ENCODE measurements at regions not wholly inside any gene's neighbourhood (a gene's known extent, or its start where the extent isn't known, plus 50 kb on each side); places are given as distances from the start of the nearest gene placed in this dataset.

- Histone ChIP-seq H3K23ac (ENCODE audit: low read length) (no peak overlapping the region), H3K4me2 (ENCODE audit: low read length) (no peak overlapping the region), H3K79me1 (ENCODE audit: low read length) (no peaks in the 10 kb centered on the region), H2AK5ac (ENCODE audit: low read length) (no peak overlapping the region), H3K4me3 (ENCODE audit: low read depth, low read length) (no peak overlapping the region), H3K36me3 (ENCODE audit: control insufficient read depth in 1 of 2, insufficient read depth in 2 of 2, low read length in 2 of 2) (no peaks in the 10 kb centered on the region), H3K79me2 (ENCODE audit: control insufficient read depth, insufficient read depth, low read length, poor library complexity) (no peaks in the 10 kb centered on the region), H2AFZ (ENCODE audit: insufficient read depth, low read length, poor library complexity) (no peak overlapping the region), H3K27me3 (ENCODE audit: insufficient read depth, low read length) (no peaks in the 10 kb centered on the region), H4K8ac (ENCODE audit: low read depth, low read length) (no peak overlapping the region), H3K27ac (ENCODE audit: low read depth, low read length) (no peak overlapping the region), H4K91ac (ENCODE audit: low read depth, low read length) (no peak overlapping the region), H4K12ac (ENCODE audit: low read depth, low read length) (no peak overlapping the region), H3K14ac (ENCODE audit: low read length) (no peak overlapping the region), H2BK120ac (ENCODE audit: insufficient read depth, low read length, poor library complexity) (no peak overlapping the region), H2BK5ac (ENCODE audit: low read depth, low read length, poor library complexity) (no peak overlapping the region), H3K18ac (ENCODE audit: low read length) (no peak overlapping the region), H2BK12ac (ENCODE audit: low read length) (no peak overlapping the region), H3K9me3 (ENCODE audit: insufficient read depth, low read depth, low read length) (peaks cover 1% of the 10 kb centered on the region), H3K4me1 (ENCODE audit: control insufficient read depth in 1 of 2, insufficient read depth in 2 of 2, low read length in 2 of 2) (no peaks in the 10 kb centered on the region), H3K4ac (ENCODE audit: low read depth, low read length) (no peak overlapping the region), H3K9ac (ENCODE audit: low read length) (no peak overlapping the region)
- DNase-seq = no peak
- WGBS (ENCODE audit: extremely low coverage, insufficient coverage, insufficient read length) = no CpG with 5 or more reads among the region's 1 CpG
Observed at GRCh38 chr3:39752751-39753150, 56.7 kb upstream of the MYRIP start.

- H3K36me3 ChIP-seq (ENCODE audit: control insufficient read depth in 1 of 2, insufficient read depth in 2 of 2, low read length in 2 of 2) = no peaks in the 10 kb centered on the region
- peaks cover 1% of the 10 kb centered on the region for H3K9me3 ChIP-seq (ENCODE audit: insufficient read depth, low read depth, low read length)
- H3K27me3 ChIP-seq (ENCODE audit: insufficient read depth, low read length) = no peaks in the 10 kb centered on the region
- no peak overlapping the region for H3K4me2 ChIP-seq (ENCODE audit: low read length)
- no peak overlapping the region for H3K4me3 ChIP-seq (ENCODE audit: low read depth, low read length)
- H3K4ac ChIP-seq (ENCODE audit: low read depth, low read length) = no peak overlapping the region
- no peaks in the 10 kb centered on the region for H3K79me2 ChIP-seq (ENCODE audit: control insufficient read depth, insufficient read depth, low read length, poor library complexity)
- no peak for DNase-seq
- no peak overlapping the region for H2BK120ac ChIP-seq (ENCODE audit: insufficient read depth, low read length, poor library complexity)
- no peak overlapping the region for H3K23ac ChIP-seq (ENCODE audit: low read length)
- no peak overlapping the region for H3K9ac ChIP-seq (ENCODE audit: low read length)
- H2AK5ac ChIP-seq (ENCODE audit: low read length) = no peak overlapping the region
- no peak overlapping the region for H4K12ac ChIP-seq (ENCODE audit: low read depth, low read length)
- no peak overlapping the region for H2BK5ac ChIP-seq (ENCODE audit: low read depth, low read length, poor library complexity)
- no peak overlapping the region for H2AFZ ChIP-seq (ENCODE audit: insufficient read depth, low read length, poor library complexity)
- H3K27ac ChIP-seq (ENCODE audit: low read depth, low read length) = no peak overlapping the region
- H4K91ac ChIP-seq (ENCODE audit: low read depth, low read length) = no peak overlapping the region
- no peak overlapping the region for H3K18ac ChIP-seq (ENCODE audit: low read length)
- H4K8ac ChIP-seq (ENCODE audit: low read depth, low read length) = no peak overlapping the region
- H3K4me1 ChIP-seq (ENCODE audit: control insufficient read depth in 1 of 2, insufficient read depth in 2 of 2, low read length in 2 of 2) = no peaks in the 10 kb centered on the region
- H2BK12ac ChIP-seq (ENCODE audit: low read length) = no peak overlapping the region
- no CpG with 5 or more reads among the region's 1 CpG for WGBS (ENCODE audit: extremely low coverage, insufficient coverage, insufficient read length)
- H3K14ac ChIP-seq (ENCODE audit: low read length) = no peak overlapping the region
- no peaks in the 10 kb centered on the region for H3K79me1 ChIP-seq (ENCODE audit: low read length)
Observed at GRCh38 chr3:39753391-39753790, 56.0 kb upstream of the MYRIP start.

DNA sequence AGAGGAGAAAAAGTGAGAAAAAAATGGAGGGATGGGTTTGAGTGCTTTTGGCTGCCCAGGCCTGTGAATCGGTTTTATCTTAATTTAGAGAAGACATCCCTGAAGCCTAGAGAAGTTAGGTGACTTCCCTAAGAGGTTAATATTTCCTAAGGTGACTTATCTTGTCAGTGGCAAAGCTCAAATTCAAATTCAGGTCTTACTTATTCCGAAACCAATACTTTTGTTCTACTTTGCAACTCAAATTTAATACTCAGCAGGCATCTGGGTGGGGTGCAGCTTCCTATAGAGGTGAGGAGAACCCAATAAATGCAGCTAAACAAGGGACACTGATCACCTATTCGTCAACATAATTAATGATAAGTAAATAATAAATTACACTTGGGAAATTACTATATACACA, 54.9 kb upstream of the MYRIP start:
- no peak overlapping the region for H2AK5ac ChIP-seq (ENCODE audit: low read length)
- no peak overlapping the region for H4K8ac ChIP-seq (ENCODE audit: low read depth, low read length)
- H3K36me3 ChIP-seq (ENCODE audit: control insufficient read depth in 1 of 2, insufficient read depth in 2 of 2, low read length in 2 of 2) = no peaks in the 10 kb centered on the region
- no peak overlapping the region for H2BK120ac ChIP-seq (ENCODE audit: insufficient read depth, low read length, poor library complexity)
- no peak overlapping the region for H2BK12ac ChIP-seq (ENCODE audit: low read length)
- H3K79me1 ChIP-seq (ENCODE audit: low read length) = no peaks in the 10 kb centered on the region
- no peak overlapping the region for H3K4ac ChIP-seq (ENCODE audit: low read depth, low read length)
- H2BK5ac ChIP-seq (ENCODE audit: low read depth, low read length, poor library complexity) = no peak overlapping the region
- no peak overlapping the region for H3K18ac ChIP-seq (ENCODE audit: low read length)
- no peak overlapping the region for H3K23ac ChIP-seq (ENCODE audit: low read length)
- no peak overlapping the region for H3K4me3 ChIP-seq (ENCODE audit: low read depth, low read length)
- no CpG with 5 or more reads among the region's 3 CpGs for WGBS (ENCODE audit: extremely low coverage, insufficient coverage, insufficient read length)
- no peak overlapping the region for H3K4me2 ChIP-seq (ENCODE audit: low read length)
- no peak overlapping the region for H3K14ac ChIP-seq (ENCODE audit: low read length)
- H2AFZ ChIP-seq (ENCODE audit: insufficient read depth, low read length, poor library complexity) = no peak overlapping the region
- H3K27me3 ChIP-seq (ENCODE audit: insufficient read depth, low read length) = no peaks in the 10 kb centered on the region
- no peak overlapping the region for H4K91ac ChIP-seq (ENCODE audit: low read depth, low read length)
- no peak overlapping the region for H4K12ac ChIP-seq (ENCODE audit: low read depth, low read length)
- no peak overlapping the region for H3K27ac ChIP-seq (ENCODE audit: low read depth, low read length)
- no peaks in the 10 kb centered on the region for H3K79me2 ChIP-seq (ENCODE audit: control insufficient read depth, insufficient read depth, low read length, poor library complexity)
- no peak for DNase-seq
- no peak overlapping the region for H3K9ac ChIP-seq (ENCODE audit: low read length)
- H3K9me3 ChIP-seq (ENCODE audit: insufficient read depth, low read depth, low read length) = peaks cover 1% of the 10 kb centered on the region
- no peaks in the 10 kb centered on the region for H3K4me1 ChIP-seq (ENCODE audit: control insufficient read depth in 1 of 2, insufficient read depth in 2 of 2, low read length in 2 of 2)

- Histone ChIP-seq H3K9ac (ENCODE audit: low read length) (no peak overlapping the region), H3K36me3 (ENCODE audit: control insufficient read depth in 1 of 2, insufficient read depth in 2 of 2, low read length in 2 of 2) (no peaks in the 10 kb centered on the region), H3K18ac (ENCODE audit: low read length) (no peak overlapping the region), H2BK12ac (ENCODE audit: low read length) (no peak overlapping the region), H3K4ac (ENCODE audit: low read depth, low read length) (no peak overlapping the region), H3K4me1 (ENCODE audit: control insufficient read depth in 1 of 2, insufficient read depth in 2 of 2, low read length in 2 of 2) (no peaks in the 10 kb centered on the region), H3K9me3 (ENCODE audit: insufficient read depth, low read depth, low read length) (peaks cover 1% of the 10 kb centered on the region), H3K4me3 (ENCODE audit: low read depth, low read length) (no peak overlapping the region), H3K27ac (ENCODE audit: low read depth, low read length) (no peak overlapping the region), H4K91ac (ENCODE audit: low read depth, low read length) (no peak overlapping the region), H3K23ac (ENCODE audit: low read length) (no peak overlapping the region), H2BK120ac (ENCODE audit: insufficient read depth, low read length, poor library complexity) (no peak overlapping the region), H3K27me3 (ENCODE audit: insufficient read depth, low read length) (no peaks in the 10 kb centered on the region), H3K4me2 (ENCODE audit: low read length) (no peak overlapping the region), H3K79me2 (ENCODE audit: control insufficient read depth, insufficient read depth, low read length, poor library complexity) (no peaks in the 10 kb centered on the region), H4K12ac (ENCODE audit: low read depth, low read length) (no peak overlapping the region), H3K14ac (ENCODE audit: low read length) (no peak overlapping the region), H4K8ac (ENCODE audit: low read depth, low read length) (no peak overlapping the region), H2AFZ (ENCODE audit: insufficient read depth, low read length, poor library complexity) (no peak overlapping the region), H3K79me1 (ENCODE audit: low read length) (no peaks in the 10 kb centered on the region), H2AK5ac (ENCODE audit: low read length) (no peak overlapping the region), H2BK5ac (ENCODE audit: low read depth, low read length, poor library complexity) (no peak overlapping the region)
- WGBS (ENCODE audit: extremely low coverage, insufficient coverage, insufficient read length) = no CpG with 5 or more reads among the region's 1 CpG
- no peak for DNase-seq
Observed at GRCh38 chr3:39755100-39755499, 54.3 kb upstream of the MYRIP start.

Data from trophoblast cell (in vitro differentiated cells and primary cell).